Common myeloid progenitor, CD34-positive (primary cell): ENCODE measurements at regions not wholly inside any gene's neighbourhood (a gene's known extent, or its start where the extent isn't known, plus 50 kb on each side); places are given as distances from the start of the nearest gene placed in this dataset.

Source experiments
- CTCF ChIA-PET: fragments of 350-600 bp; sonication (Branson Sonifier 250); formaldehyde crosslinking; loops from one replicate; lab custom pipeline; 2021; ENCODE audit warnings: antibody characterized with exemption; lab: Charles Lee
- POLR2A ChIA-PET: fragments of 350-600 bp; sonication (Branson Sonifier 250); formaldehyde crosslinking; loops from one replicate; lab custom pipeline; 2021; ENCODE audit warnings: antibody characterized with exemption; lab: Charles Lee
- DNase-seq, 3 donors: peaks; one replicate each; pipeline versions ENCODE4 v3.0.0 to v3.0.0-alpha.2; 2013
- H3K27ac ChIP-seq, 2 experiments: 1 replicate in 1 of 2; 2 replicates in 1 of 2; pipeline ENCODE4 v1.7.0; 2013; ENCODE audit warnings: inconsistent platforms in 2 of 2, low read length in 2 of 2, mild to moderate bottlenecking in 2 of 2, low read depth in 1 of 2, moderate library complexity in 1 of 2; ENCODE audit not compliant: severe bottlenecking in 2 of 2, insufficient read depth in 1 of 2, poor library complexity in 1 of 2
- H3K27me3 ChIP-seq, 5 experiments: replicated peaks in 2 of 5; 1 replicate in 3 of 5; 2 replicates in 2 of 5; pipeline versions ENCODE4 v1.6.1 to v1.7.0; 2013; ENCODE audit warnings: low read length in 4 of 5, mild to moderate bottlenecking in 2 of 5, moderate library complexity in 2 of 5, inconsistent platforms in 1 of 5; ENCODE audit not compliant: insufficient read depth in 5 of 5, control insufficient read depth in 4 of 5
- H3K36me3 ChIP-seq, 4 experiments: 1 replicate in 2 of 4; 2 replicates in 2 of 4; pipeline versions ENCODE4 v1.6.1 to v1.7.0; 2013; ENCODE audit warnings: low read length in 3 of 4, control low read depth in 1 of 4, mild to moderate bottlenecking in 1 of 4; ENCODE audit not compliant: control insufficient read depth in 4 of 4, insufficient read depth in 4 of 4
- H3K4me1 ChIP-seq, 4 experiments: 1 replicate in 3 of 4; 2 replicates in 1 of 4; pipeline versions ENCODE4 v1.6.1 to v1.7.1; 2013; ENCODE audit warnings: low read length in 3 of 4, mild to moderate bottlenecking in 3 of 4, control low read depth in 1 of 4, inconsistent platforms in 1 of 4, moderate library complexity in 1 of 4; ENCODE audit not compliant: control insufficient read depth in 4 of 4, insufficient read depth in 4 of 4; ENCODE audit errors: control extremely low read depth in 1 of 4
- H3K4me3 ChIP-seq, 7 experiments: 1 replicate in 4 of 7; 2 replicates in 3 of 7; pipeline versions ENCODE4 v1.5.1 to v1.7.0; 2013; ENCODE audit warnings: mild to moderate bottlenecking in 7 of 7, low read length in 6 of 7, moderate library complexity in 6 of 7, inconsistent platforms in 2 of 7, low read depth in 2 of 7, control low read depth in 1 of 7; ENCODE audit not compliant: insufficient read depth in 4 of 7, control insufficient read depth in 1 of 7; ENCODE audit errors: extremely low read depth in 1 of 7
- H3K9me3 ChIP-seq, 5 experiments: 1 replicate in 4 of 5; 2 replicates in 1 of 5; pipeline versions ENCODE4 v1.6.1 to v1.7.1; 2013; ENCODE audit warnings: low read length in 4 of 5, mild to moderate bottlenecking in 2 of 5, inconsistent platforms in 1 of 5, low read depth in 1 of 5, moderate library complexity in 1 of 5; ENCODE audit not compliant: control insufficient read depth in 4 of 5, insufficient read depth in 2 of 5; ENCODE audit errors: control extremely low read depth in 1 of 5
- WGBS: methylation state at CpG from one replicate; pipeline ENCODE4 v1.1.5; 2013; ENCODE audit not compliant: insufficient coverage; 5-methylcytosine and 5-hydroxymethylcytosine counted together

- POLR2A ChIA-PET: no interaction called here
- Histone ChIP-seq H3K4me1 (no peaks in the 10 kb centered on the region), H3K4me3 (no peak overlapping the region), H3K27ac (no peak overlapping the region), H3K36me3 (no peaks in the 10 kb centered on the region), H3K27me3 (no peaks in the 10 kb centered on the region), H3K9me3 (no peaks in the 10 kb centered on the region)
- DNase-seq: no peak
- WGBS: no CpG with 5 or more reads among the region's 4 CpGs
- CTCF ChIA-PET: interaction anchor here (1.2 kb wide), 1 partner anchor 12 kb away, joined by 3 read pairs; no protein-coding TSS in a partner anchor
Measured at GRCh38 chr5:111668477-111669414, 88.2 kb downstream of the NREP start.

GRCh38 chr5:111667128-111667736 is 89.8 kb downstream of the NREP start:
- Histone ChIP-seq H3K9me3 (no peaks in the 10 kb centered on the region), H3K36me3 (no peaks in the 10 kb centered on the region), H3K27me3 (no peaks in the 10 kb centered on the region), H3K4me3 (no peak overlapping the region), H3K4me1 (no peaks in the 10 kb centered on the region), H3K27ac (no peak overlapping the region)
- no peak for DNase-seq
- CTCF ChIA-PET: no interaction called here
- POLR2A ChIA-PET: no interaction called here
- 100% methylated on average over 2 of the region's 2 CpGs for WGBS

GRCh38 chr5:111656580-111656979 is 100.4 kb downstream of the NREP start:
- no peaks in the 10 kb centered on the region for H3K4me1 ChIP-seq
- H3K27me3 ChIP-seq: no peaks in the 10 kb centered on the region
- ChIA-PET CTCF (no interaction called here), POLR2A (no interaction called here)
- 100% methylated on average over 1 of the region's 2 CpGs for WGBS
- DNase-seq: no peak
- H3K36me3 ChIP-seq: no peaks in the 10 kb centered on the region
- H3K9me3 ChIP-seq: peaks cover 0 to 5% (median 3%) of the 10 kb centered on the region in 5 experiments
- H3K27ac ChIP-seq: no peak overlapping the region
- H3K4me3 ChIP-seq: no peak overlapping the region

GRCh38 chr5:111655169-111655924 is 101.6 kb downstream of the NREP start:
- H3K4me3 ChIP-seq: no peak overlapping the region
- H3K4me1 ChIP-seq: no peaks in the 10 kb centered on the region
- CTCF ChIA-PET: no interaction called here
- no peak overlapping the region for H3K27ac ChIP-seq
- no peaks in the 10 kb centered on the region for H3K27me3 ChIP-seq
- POLR2A ChIA-PET: interaction anchor here (0.7 kb wide), 1 partner anchor 207 kb away, joined by 3 read pairs; no protein-coding TSS in a partner anchor
- peaks cover 0 to 3% (median 0%) of the 10 kb centered on the region in 5 experiments for H3K9me3 ChIP-seq
- no peaks in the 10 kb centered on the region for H3K36me3 ChIP-seq
- DNase-seq: no peak
- no CpG with 5 or more reads among the region's 2 CpGs for WGBS

- ChIA-PET POLR2A (no interaction called here), CTCF (no interaction called here)
- 95% methylated on average over 6 of the region's 6 CpGs for WGBS
Measured at GRCh38 chr5:111653408-111653807, 103.6 kb downstream of the NREP start.

GRCh38 chr5:111649516-111649915 is 107.5 kb downstream of the NREP start:
- Histone ChIP-seq H3K27ac (no peak overlapping the region), H3K4me1 (no peaks in the 10 kb centered on the region), H3K9me3 (no peaks in the 10 kb centered on the region), H3K27me3 (no peaks in the 10 kb centered on the region), H3K36me3 (no peaks in the 10 kb centered on the region), H3K4me3 (no peak overlapping the region)
- 67% methylated on average over 1 of the region's 1 CpG for WGBS
- ChIA-PET POLR2A (no interaction called here), CTCF (no interaction called here)
- no peak for DNase-seq

More at GRCh38 chr5:111653408-111653807, 103.6 kb downstream of the NREP start:
- no peak overlapping the region for H3K27ac ChIP-seq
- no peak overlapping the region for H3K4me3 ChIP-seq
- no peaks in the 10 kb centered on the region for H3K4me1 ChIP-seq
- H3K9me3 ChIP-seq: no peaks in the 10 kb centered on the region
- no peak for DNase-seq
- no peaks in the 10 kb centered on the region for H3K27me3 ChIP-seq
- H3K36me3 ChIP-seq: no peaks in the 10 kb centered on the region
